ENCODE measurements at regions not wholly inside any gene's neighbourhood (a gene's known extent, or its start where the extent isn't known, plus 50 kb on each side); places are given as distances from the start of the nearest gene placed in this dataset.

GRCh38 chr1:95982711-95983110 lies 738.9 kb upstream of the PTBP2 start:
- no peak for TF ChIP-seq POLR2A (IDR thresholded peaks at IDR 0.05; ENCODE audit: low read depth, low read length)
- TF ChIP-seq CTCF (IDR thresholded peaks at IDR 0.05; ENCODE audit: extremely low read depth in 1 of 2, insufficient read depth in 1 of 2, low read depth in 1 of 2, low read length in 2 of 2) = no peak
- TF ChIP-seq GATA2 (IDR thresholded peaks at IDR 0.05; ENCODE audit: insufficient read depth, insufficient read length, low read depth, low read length) = no peak
- TF ChIP-seq MAX (IDR thresholded peaks at IDR 0.05; ENCODE audit: insufficient read depth, insufficient read length) = no peak

Data from endothelial cell of umbilical vein (primary cell).